ENCODE measurements at regions not wholly inside any gene's neighbourhood (a gene's known extent, or its start where the extent isn't known, plus 50 kb on each side); places are given as distances from the start of the nearest gene placed in this dataset.

DNA sequence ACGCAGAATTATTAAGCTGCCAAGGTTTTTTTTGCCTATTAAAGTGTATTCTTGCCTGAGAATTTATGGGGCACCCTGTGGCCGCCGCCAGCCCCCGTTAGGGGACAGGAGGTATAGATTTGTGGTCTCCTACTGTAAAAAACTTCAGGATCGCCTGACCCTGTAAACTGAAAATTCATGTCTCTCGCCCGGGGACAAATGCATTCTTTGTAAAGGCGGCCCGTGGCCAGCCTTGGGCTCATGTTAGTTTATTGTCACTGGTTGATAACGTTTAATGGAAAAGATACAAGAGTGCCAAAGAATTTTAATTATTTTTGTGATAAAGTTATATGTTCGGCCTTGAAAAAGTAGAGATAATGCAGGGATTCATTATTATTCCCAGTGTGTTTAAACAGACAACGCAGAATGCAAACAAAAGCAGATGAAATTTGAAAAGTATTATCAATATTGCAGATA, 141.7 kb downstream of the URI1 start:
- no peak overlapping the region for H3K4me3 ChIP-seq
- no peaks in the 10 kb centered on the region for H3K9me3 ChIP-seq
- 79 to 85% methylated on average over 12 of the region's 12 CpGs for WGBS, 2 donors
- H3K27ac ChIP-seq = no peak overlapping the region
- TF ChIP-seq POLR2AphosphoS5 (IDR thresholded peaks at IDR 0.05) = no peak
- no peak for TF ChIP-seq POLR2A (IDR thresholded peaks at IDR 0.05)
- TF ChIP-seq, protein P1, sequence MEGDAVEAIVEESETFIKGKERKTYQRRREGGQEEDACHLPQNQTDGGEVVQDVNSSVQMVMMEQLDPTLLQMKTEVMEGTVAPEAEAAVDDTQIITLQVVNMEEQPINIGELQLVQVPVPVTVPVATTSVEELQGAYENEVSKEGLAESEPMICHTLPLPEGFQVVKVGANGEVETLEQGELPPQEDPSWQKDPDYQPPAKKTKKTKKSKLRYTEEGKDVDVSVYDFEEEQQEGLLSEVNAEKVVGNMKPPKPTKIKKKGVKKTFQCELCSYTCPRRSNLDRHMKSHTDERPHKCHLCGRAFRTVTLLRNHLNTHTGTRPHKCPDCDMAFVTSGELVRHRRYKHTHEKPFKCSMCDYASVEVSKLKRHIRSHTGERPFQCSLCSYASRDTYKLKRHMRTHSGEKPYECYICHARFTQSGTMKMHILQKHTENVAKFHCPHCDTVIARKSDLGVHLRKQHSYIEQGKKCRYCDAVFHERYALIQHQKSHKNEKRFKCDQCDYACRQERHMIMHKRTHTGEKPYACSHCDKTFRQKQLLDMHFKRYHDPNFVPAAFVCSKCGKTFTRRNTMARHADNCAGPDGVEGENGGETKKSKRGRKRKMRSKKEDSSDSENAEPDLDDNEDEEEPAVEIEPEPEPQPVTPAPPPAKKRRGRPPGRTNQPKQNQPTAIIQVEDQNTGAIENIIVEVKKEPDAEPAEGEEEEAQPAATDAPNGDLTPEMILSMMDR (IDR thresholded peaks at IDR 0.05) = no peak
- no peak for TF ChIP-seq EP300 (IDR thresholded peaks at IDR 0.05)
- ATAC-seq (ENCODE audit: low FRiP score in 2 of 2) (no peak), DNase-seq (no peak)
- no peaks in the 10 kb centered on the region for H3K4me1 ChIP-seq
- no peaks in the 10 kb centered on the region for H3K27me3 ChIP-seq
- no peaks in the 10 kb centered on the region for H3K36me3 ChIP-seq

DNA sequence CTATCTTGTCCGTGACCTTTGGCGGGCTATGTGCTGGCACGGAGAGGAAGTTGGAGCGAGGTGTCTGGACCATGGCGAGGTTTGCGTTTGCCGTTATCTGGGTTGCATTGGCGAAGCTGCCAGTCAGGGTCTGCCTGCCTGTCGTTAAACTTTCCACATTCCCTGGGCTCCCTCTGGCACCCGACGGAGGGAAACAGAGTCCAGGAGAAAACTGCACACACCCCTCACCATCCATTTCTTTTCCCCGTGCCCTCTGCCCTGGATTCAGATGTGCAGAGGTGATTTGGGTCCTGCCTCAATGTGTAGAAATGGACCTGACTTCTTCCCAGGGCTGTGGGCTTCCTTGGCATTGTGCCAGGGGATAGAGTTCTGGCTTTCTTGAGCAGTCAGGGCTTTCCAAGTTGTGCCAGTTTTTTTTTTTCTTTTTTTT, 142.4 kb downstream of the URI1 start:
- H3K27me3 ChIP-seq = no peaks in the 10 kb centered on the region
- no peaks in the 10 kb centered on the region for H3K36me3 ChIP-seq
- 80 to 89% methylated on average over 12 of the region's 12 CpGs for WGBS, 2 donors
- no peak overlapping the region for H3K27ac ChIP-seq
- ATAC-seq (ENCODE audit: low FRiP score in 2 of 2) (no peak), DNase-seq (no peak)
- no peaks in the 10 kb centered on the region for H3K9me3 ChIP-seq
- H3K4me1 ChIP-seq = no peaks in the 10 kb centered on the region
- TF ChIP-seq, protein P1 (IDR thresholded peaks at IDR 0.05) = no peak
- TF ChIP-seq POLR2A (IDR thresholded peaks at IDR 0.05) (no peak), POLR2AphosphoS5 (IDR thresholded peaks at IDR 0.05) (no peak), EP300 (IDR thresholded peaks at IDR 0.05) (no peak)
- no peak overlapping the region for H3K4me3 ChIP-seq

DNA sequence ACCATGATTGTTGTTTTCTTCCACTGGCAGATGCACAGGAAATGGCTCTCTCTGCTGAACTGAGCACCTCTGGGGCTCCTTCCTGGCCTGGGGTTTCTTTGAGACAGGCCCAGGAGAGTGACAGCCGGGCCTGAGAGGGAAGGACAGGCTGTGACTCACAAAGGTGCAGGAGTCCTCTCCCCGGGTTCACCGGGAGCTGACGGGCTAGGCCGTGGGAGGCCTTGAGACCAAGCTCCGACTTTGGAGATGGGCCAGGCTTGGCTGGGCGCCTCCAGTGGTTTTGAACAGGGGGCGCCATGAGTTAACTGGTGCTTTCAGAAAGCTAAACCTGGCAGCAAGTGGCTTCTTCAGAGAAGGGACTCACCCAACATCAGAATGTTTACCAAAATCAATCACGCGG, 143.4 kb downstream of the URI1 start:
- 44 to 48% methylated on average over 4 to 10 of the region's 10 CpGs for WGBS, 2 donors

DNA sequence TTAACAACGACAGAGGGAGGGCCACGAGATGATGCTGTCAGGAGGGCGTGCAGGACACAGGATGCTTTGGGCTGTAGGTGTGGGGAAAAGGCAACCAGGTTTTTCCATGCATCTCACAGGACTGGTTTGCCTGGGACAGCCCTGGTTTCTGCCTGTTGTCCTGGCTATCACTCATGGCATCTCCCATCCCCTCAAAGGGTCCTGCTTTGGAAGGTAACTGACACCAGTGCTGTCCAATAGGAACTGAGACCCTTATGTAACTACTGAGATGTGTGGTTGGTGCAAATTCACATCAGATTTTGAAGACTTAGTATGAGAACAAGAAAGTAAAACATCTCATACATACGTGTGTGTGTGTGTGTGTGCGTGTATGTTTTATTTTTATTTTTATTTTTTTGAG, 144.2 kb downstream of the URI1 start:
- no peaks in the 10 kb centered on the region for H3K36me3 ChIP-seq
- TF ChIP-seq POLR2AphosphoS5 (IDR thresholded peaks at IDR 0.05) (no peak), POLR2A (IDR thresholded peaks at IDR 0.05) (no peak)
- TF ChIP-seq, protein P1 (IDR thresholded peaks at IDR 0.05) = no peak
- H3K27ac ChIP-seq = no peak overlapping the region
- H3K4me3 ChIP-seq = no peak overlapping the region
- no peaks in the 10 kb centered on the region for H3K4me1 ChIP-seq
- DNase-seq = no peak
- H3K27me3 ChIP-seq = no peaks in the 10 kb centered on the region
- no peaks in the 10 kb centered on the region for H3K9me3 ChIP-seq
- WGBS, 2 donors = 88 to 90% methylated on average over 5 of the region's 5 CpGs
- ATAC-seq (ENCODE audit: low FRiP score in 2 of 2) = no peak

More for the DNA sequence above, 143.4 kb downstream of the URI1 start:
- TF ChIP-seq POLR2AphosphoS5 (IDR thresholded peaks at IDR 0.05) = no peak
- Histone ChIP-seq H3K36me3 (no peaks in the 10 kb centered on the region), H3K4me3 (no peak overlapping the region), H3K27me3 (no peaks in the 10 kb centered on the region), H3K27ac (no peak overlapping the region), H3K9me3 (no peaks in the 10 kb centered on the region), H3K4me1 (no peaks in the 10 kb centered on the region)
- ATAC-seq (ENCODE audit: low FRiP score in 2 of 2) (no peak), DNase-seq (no peak)

DNA sequence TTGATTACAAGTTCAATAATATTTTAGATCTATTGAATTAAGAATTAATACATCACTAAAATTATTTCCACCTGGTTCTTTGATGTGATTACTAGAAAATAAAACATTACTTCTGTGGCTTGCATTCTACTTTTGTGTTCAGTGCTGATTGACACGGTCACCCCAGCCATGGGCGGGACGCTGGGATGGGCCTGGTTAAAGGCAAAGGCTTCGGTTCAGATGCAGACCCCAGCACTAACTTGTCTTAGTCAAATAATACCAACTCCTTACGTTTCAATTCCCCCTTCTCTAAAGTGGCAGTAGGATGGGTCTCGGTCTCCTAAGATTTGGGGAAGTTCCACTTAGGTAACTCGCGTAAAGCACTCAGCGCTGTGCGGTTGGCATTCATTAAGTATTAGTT, 144.9 kb downstream of the URI1 start:
- TF ChIP-seq POLR2AphosphoS5 (IDR thresholded peaks at IDR 0.05) (no peak), EP300 (IDR thresholded peaks at IDR 0.05) (no peak), POLR2A (IDR thresholded peaks at IDR 0.05) (no peak)
- TF ChIP-seq, protein P1 (IDR thresholded peaks at IDR 0.05) = no peak
- no peak for DNase-seq
- H3K4me1 ChIP-seq = no peaks in the 10 kb centered on the region
- H3K4me3 ChIP-seq = no peak overlapping the region
- no peaks in the 10 kb centered on the region for H3K9me3 ChIP-seq
- ATAC-seq (ENCODE audit: low FRiP score in 2 of 2) = no peak
- no peaks in the 10 kb centered on the region for H3K36me3 ChIP-seq
- no peaks in the 10 kb centered on the region for H3K27me3 ChIP-seq
- H3K27ac ChIP-seq = no peak overlapping the region
- 92 to 94% methylated on average over 10 of the region's 10 CpGs for WGBS, 2 donors

Measured in upper lobe of left lung (tissue), 6 donors.